Sigmoid colon (tissue), 6 donors: ENCODE measurements at regions not wholly inside any gene's neighbourhood (a gene's known extent, or its start where the extent isn't known, plus 50 kb on each side); places are given as distances from the start of the nearest gene placed in this dataset.

Experiments
- DNase-seq: peaks from one replicate; pipeline ENCODE4 v3.0.0-alpha.2; 2019
- H3K27ac ChIP-seq, 4 donors: fragments of 200-600 bp; sonication (generic); one replicate each; pipeline ENCODE4 v1.5.1; 2016 to 2019; ENCODE audit warnings: mild to moderate bottlenecking in 1 of 4
- H3K27me3 ChIP-seq, 3 donors: fragments of 200-600 bp; sonication (generic); one replicate each; pipeline ENCODE4 v1.5.1; 2019; ENCODE audit warnings: mild to moderate bottlenecking in 1 of 3
- H3K36me3 ChIP-seq, 4 donors: fragments of 200-600 bp; sonication (generic); one replicate each; pipeline ENCODE4 v1.5.1; 2016 to 2019
- H3K4me1 ChIP-seq, 4 donors: fragments of 200-600 bp; sonication (generic); one replicate each; pipeline ENCODE4 v1.5.1; 2017 to 2019
- H3K4me3 ChIP-seq, 4 donors: fragments of 200-600 bp; sonication (generic); one replicate each; pipeline ENCODE4 v1.5.1; 2017 to 2019; ENCODE audit warnings: mild to moderate bottlenecking in 2 of 4, moderate library complexity in 1 of 4
- H3K9me3 ChIP-seq, 4 donors: fragments of 200-600 bp in 3 of 4; sonication (generic) in 3 of 4; one replicate each; pipeline versions ENCODE4 v1.5.1 to v1.6.1; 2013 to 2019
- CTCF ChIP-seq, 4 experiments: fragments of 450-650 bp in 3 of 4; fragments of 200-600 bp in 1 of 4; IDR thresholded peaks; one replicate each; pipeline ENCODE4 v1.5.1; 2016 to 2019; ENCODE audit warnings: antibody characterized with exemption in 4 of 4, mild to moderate bottlenecking in 3 of 4, moderate library complexity in 2 of 4
- EP300 ChIP-seq, 4 donors: sonication (generic); formaldehyde crosslinking; IDR thresholded peaks; one replicate each; pipeline ENCODE4 v1.6.1; 2017; ENCODE audit warnings: antibody characterized with exemption in 4 of 4
- POLR2A ChIP-seq, 2 donors: fragments of 450-650 bp; IDR thresholded peaks; one replicate each; pipeline ENCODE4 v1.6.1; 2016; ENCODE audit warnings: antibody characterized with exemption in 2 of 2, mild to moderate bottlenecking in 2 of 2, moderate library complexity in 2 of 2
- POLR2AphosphoS5 ChIP-seq, 4 donors: sonication (generic); formaldehyde crosslinking; IDR thresholded peaks; one replicate each; pipeline ENCODE4 v1.6.1; 2017; ENCODE audit warnings: antibody characterized with exemption in 4 of 4
- WGBS, 2 donors: extraction: QIAGEN DNeasy Blood & Tissue Kit; methylation state at CpG; one replicate each; pipeline ENCODE4 v1.1.7; 2013; 5-methylcytosine and 5-hydroxymethylcytosine counted together
- intact Hi-C: fragments of 100-400 bp; cut with DNase I; formaldehyde crosslinking; loops from one replicate; pipeline ENCODE4 v1.15.1; 2023
- donor health status: healthy with polysubstance abuse.
- donor health status: healthy.

DNA sequence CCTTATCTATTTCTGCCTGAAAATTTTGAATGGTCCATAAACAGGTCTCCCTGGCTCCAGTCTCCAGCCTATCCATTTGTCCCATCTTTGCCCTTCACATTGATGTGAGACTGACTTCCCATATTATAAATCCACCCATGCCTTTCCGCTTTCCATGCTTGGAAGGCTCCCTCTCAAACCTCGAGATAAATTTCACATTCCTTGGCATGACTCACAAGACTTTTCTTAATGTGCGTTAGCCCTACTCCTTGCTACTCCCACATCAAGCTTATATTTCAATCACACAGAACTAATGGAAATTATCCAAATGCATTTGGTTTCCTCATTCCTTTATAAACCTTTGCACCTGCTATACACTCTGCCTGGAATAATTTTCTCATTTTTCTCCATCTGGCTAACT is 163.7 kb upstream of the NTM start:
- DNase-seq = no peak
- no peaks in the 10 kb centered on the region for H3K27me3 ChIP-seq
- intact Hi-C loops = no loop called here
- H3K36me3 ChIP-seq = no peaks in the 10 kb centered on the region
- TF ChIP-seq EP300 (IDR thresholded peaks at IDR 0.05) (no peak), POLR2A (IDR thresholded peaks at IDR 0.05) (no peak), POLR2AphosphoS5 (IDR thresholded peaks at IDR 0.05) (no peak), CTCF (IDR thresholded peaks at IDR 0.05) (no peak)
- WGBS, 2 donors = 75 to 83% methylated on average over 3 of the region's 3 CpGs
- peaks cover 0 to 26% (median 17%) of the 10 kb centered on the region in 4 donors for H3K4me1 ChIP-seq
- H3K4me3 ChIP-seq = no peak overlapping the region
- no peak overlapping the region for H3K27ac ChIP-seq
- no peaks in the 10 kb centered on the region for H3K9me3 ChIP-seq

DNA sequence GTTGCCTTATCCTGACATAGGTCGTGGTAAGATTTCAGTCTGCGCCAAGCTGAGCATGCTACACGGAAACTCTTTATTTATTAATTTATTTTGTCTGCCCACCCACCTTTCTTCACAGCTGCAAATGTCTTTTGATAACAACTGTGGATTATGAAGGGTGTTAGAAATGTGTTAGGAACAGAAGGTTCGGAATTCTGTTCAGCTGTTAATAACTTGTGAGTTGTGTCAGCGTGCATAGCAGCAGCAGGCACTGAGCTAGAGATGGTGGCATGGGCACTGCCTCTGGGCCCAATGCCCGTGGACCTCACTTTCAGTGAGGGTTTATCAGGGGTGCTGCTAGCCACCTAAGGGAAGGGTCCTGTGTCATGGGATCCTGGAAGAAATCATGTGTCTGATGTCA is 162.5 kb upstream of the NTM start:
- TF ChIP-seq CTCF (IDR thresholded peaks at IDR 0.05) (no peak), EP300 (IDR thresholded peaks at IDR 0.05) (no peak)
- Histone ChIP-seq H3K27ac (no peak overlapping the region), H3K9me3 (no peaks in the 10 kb centered on the region), H3K36me3 (no peaks in the 10 kb centered on the region), H3K27me3 (no peaks in the 10 kb centered on the region), H3K4me3 (no peak overlapping the region), H3K4me1 (peaks cover 0 to 14% (median 9%) of the 10 kb centered on the region in 4 donors)
- intact Hi-C loops = no loop called here
- 89 to 92% methylated on average over 6 of the region's 6 CpGs for WGBS, 2 donors
- DNase-seq = no peak

DNA sequence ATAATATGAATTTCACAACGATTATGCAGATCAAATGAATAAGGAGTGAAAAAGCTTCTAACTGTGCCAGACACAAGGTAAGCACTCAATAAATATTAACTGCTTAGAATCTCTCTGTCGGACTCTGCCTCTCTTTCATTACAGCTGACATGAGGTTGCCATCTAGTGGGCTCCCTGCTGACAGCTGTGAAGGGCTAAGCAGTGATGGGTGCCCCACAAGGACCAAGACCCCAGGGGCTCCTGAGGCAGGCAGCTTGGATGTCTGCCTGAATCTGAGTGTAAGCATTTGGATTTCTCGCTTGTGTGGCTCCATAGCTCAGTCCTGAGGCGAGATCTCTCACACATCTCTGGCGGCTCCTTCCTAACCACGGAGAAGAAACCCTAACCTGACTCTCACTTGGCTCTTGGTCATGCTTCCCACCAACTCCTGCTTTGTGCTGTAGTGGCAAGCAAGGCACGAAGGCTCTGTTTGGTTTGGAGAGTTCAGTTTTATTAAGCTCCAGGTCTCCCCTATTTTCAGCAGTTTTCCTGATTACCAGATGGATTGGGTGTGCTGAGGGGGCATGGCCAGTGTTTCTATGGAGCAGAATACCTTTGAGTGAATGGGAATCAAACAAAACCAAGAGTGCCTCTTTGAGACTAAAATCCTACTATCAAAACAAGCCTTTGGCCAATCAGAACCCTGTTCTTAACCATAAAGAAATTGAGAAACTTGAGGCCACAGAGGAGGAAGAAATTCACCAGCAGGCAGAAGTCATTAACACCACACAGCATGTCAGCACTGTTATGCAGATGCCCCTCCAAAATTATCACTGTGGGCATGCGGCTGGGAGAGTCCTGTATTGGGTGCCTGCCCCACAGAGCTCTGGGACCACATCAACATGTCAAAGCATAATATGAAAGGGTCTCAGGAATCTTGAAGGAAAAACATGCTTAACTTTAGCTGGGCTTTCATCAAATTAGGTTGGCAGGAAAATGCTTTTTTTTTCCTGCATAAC is 152.8 kb upstream of the NTM start:
- TF ChIP-seq POLR2AphosphoS5 (IDR thresholded peaks at IDR 0.05) = no peak
- peak in 2 of 4 experiments; percentile 30 to 51 for TF ChIP-seq CTCF (IDR thresholded peaks at IDR 0.05)
- DNase-seq = no peak
- 41 to 56% methylated on average over 8 of the region's 8 CpGs for WGBS, 2 donors
- no peaks in the 10 kb centered on the region for H3K9me3 ChIP-seq
- no peaks in the 10 kb centered on the region for H3K27me3 ChIP-seq
- H3K36me3 ChIP-seq = no peaks in the 10 kb centered on the region
- H3K4me1 ChIP-seq = no peaks in the 10 kb centered on the region
- H3K4me3 ChIP-seq = no peak overlapping the region
- H3K27ac ChIP-seq = no peak overlapping the region
- intact Hi-C loops = loop anchor here (1.0 to 10.0 kb wide), 2 partner anchors 153 to 293 kb away; no protein-coding TSS in a partner anchor

- intact Hi-C loops = loop anchor here (10.0 kb wide), 1 partner anchor 294 kb away; no protein-coding TSS in a partner anchor
- Histone ChIP-seq H3K9me3 (no peaks in the 10 kb centered on the region), H3K36me3 (no peaks in the 10 kb centered on the region), H3K27me3 (no peaks in the 10 kb centered on the region), H3K4me1 (peaks cover 0 to 4% (median 0%) of the 10 kb centered on the region in 4 donors), H3K4me3 (no peak overlapping the region), H3K27ac (no peak overlapping the region)
- no peak for DNase-seq
- 92 to 93% methylated on average over 1 of the region's 1 CpG for WGBS, 2 donors
- no peak for TF ChIP-seq POLR2A (IDR thresholded peaks at IDR 0.05)
- no peak for TF ChIP-seq POLR2AphosphoS5 (IDR thresholded peaks at IDR 0.05)
- TF ChIP-seq EP300 (IDR thresholded peaks at IDR 0.05) = no peak
- TF ChIP-seq CTCF (IDR thresholded peaks at IDR 0.05) = no peak
Measured at GRCh38 chr11:131218542-131218941, 151.9 kb upstream of the NTM start.
